Upper lobe of right lung (tissue), 1 donor: ENCODE measurements at regions not wholly inside any gene's neighbourhood (a gene's known extent, or its start where the extent isn't known, plus 50 kb on each side); places are given as distances from the start of the nearest gene placed in this dataset.

Experiments
- ATAC-seq: fragments of 200-7000 bp; cut with Tn5 transposase; one replicate; pipeline ENCODE4 v1.9.1; 2020; ENCODE audit warnings: mild to moderate bottlenecking, moderate library complexity
- DNase-seq: peaks from one replicate; pipeline ENCODE4 v3.0.0-alpha.2; 2020
- H3K27ac ChIP-seq: fragments of 200-600 bp; one replicate; pipeline ENCODE4 v1.8.0; 2022
- H3K27me3 ChIP-seq: fragments of 200-600 bp; one replicate; pipeline ENCODE4 v1.8.0; 2022; ENCODE audit warnings: mild to moderate bottlenecking
- H3K36me3 ChIP-seq: fragments of 200-600 bp; one replicate; pipeline ENCODE4 v1.8.0; 2022
- H3K4me1 ChIP-seq: fragments of 200-600 bp; one replicate; pipeline ENCODE4 v1.8.0; 2022
- H3K4me3 ChIP-seq: fragments of 200-600 bp; one replicate; pipeline ENCODE4 v1.8.0; 2022; ENCODE audit warnings: mild to moderate bottlenecking
- H3K9me3 ChIP-seq: fragments of 200-600 bp; one replicate; pipeline ENCODE4 v1.8.0; 2022
- intact Hi-C: fragments of 100-400 bp; cut with DNase I; formaldehyde crosslinking; loops from one replicate; pipeline ENCODE4 v1.11.0; 2022
- TF ChIP-seq, protein P1 (sequence below): fragments of 200-600 bp; IDR thresholded peaks from one replicate; pipeline ENCODE4 v1.8.0; 2022; ENCODE audit warnings: antibody characterized with exemption
- donor health status: DM: no; HTN: yes; CAD: no; lungs with severe emphysema.

DNA sequence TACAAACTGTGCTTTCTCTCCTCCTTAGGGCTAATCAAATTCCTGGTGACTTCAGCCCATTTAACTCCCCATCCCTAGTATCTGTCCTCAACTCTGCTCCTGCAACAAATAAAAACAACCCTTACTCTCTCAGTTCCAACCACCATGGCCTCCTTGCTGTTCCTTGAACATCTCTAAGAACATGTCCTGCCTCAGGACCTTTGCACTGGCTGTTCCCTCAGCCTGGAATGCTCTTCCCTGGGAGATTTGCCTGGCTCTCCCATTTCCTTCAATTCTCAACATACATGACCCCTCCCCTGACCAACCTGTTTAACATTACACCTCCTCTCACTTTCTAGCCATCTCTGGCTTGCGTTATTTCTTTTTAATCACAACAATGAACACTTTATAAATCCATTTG, 170.5 kb downstream of the PTPN11 start:
- Histone ChIP-seq H3K9me3 (no peaks in the 10 kb centered on the region), H3K27me3 (no peaks in the 10 kb centered on the region), H3K4me3 (no peak overlapping the region), H3K27ac (no peak overlapping the region), H3K4me1 (no peaks in the 10 kb centered on the region), H3K36me3 (no peaks in the 10 kb centered on the region)
- DNase-seq (no peak), ATAC-seq (no peak)
- intact Hi-C loops, result no loop called here
- TF ChIP-seq, protein P1, sequence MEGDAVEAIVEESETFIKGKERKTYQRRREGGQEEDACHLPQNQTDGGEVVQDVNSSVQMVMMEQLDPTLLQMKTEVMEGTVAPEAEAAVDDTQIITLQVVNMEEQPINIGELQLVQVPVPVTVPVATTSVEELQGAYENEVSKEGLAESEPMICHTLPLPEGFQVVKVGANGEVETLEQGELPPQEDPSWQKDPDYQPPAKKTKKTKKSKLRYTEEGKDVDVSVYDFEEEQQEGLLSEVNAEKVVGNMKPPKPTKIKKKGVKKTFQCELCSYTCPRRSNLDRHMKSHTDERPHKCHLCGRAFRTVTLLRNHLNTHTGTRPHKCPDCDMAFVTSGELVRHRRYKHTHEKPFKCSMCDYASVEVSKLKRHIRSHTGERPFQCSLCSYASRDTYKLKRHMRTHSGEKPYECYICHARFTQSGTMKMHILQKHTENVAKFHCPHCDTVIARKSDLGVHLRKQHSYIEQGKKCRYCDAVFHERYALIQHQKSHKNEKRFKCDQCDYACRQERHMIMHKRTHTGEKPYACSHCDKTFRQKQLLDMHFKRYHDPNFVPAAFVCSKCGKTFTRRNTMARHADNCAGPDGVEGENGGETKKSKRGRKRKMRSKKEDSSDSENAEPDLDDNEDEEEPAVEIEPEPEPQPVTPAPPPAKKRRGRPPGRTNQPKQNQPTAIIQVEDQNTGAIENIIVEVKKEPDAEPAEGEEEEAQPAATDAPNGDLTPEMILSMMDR, result no peak

DNA sequence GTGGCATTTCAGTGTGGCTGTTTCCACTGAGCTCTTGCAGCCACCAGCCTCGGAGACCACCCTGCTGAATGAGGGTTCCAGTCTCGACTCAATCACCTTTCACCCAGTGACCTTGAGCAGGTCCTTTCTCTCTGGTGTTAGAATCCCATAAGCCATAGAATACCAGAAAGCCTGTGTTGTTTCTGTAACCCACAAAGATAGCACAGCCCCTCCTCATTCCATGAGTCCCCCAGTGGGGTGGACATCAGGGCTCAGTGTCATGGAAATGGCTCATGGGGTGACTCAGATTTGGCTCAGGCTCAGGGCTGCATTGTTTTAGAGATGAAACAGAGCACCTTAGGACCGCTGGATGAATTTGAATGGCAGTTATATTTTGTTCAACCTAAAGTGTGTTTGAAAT, 171.5 kb downstream of the PTPN11 start:
- H3K9me3 ChIP-seq, result no peaks in the 10 kb centered on the region
- intact Hi-C loops, result no loop called here
- no peaks in the 10 kb centered on the region for H3K4me1 ChIP-seq
- ATAC-seq (no peak), DNase-seq (no peak)
- no peak overlapping the region for H3K27ac ChIP-seq
- H3K4me3 ChIP-seq, result no peak overlapping the region
- no peaks in the 10 kb centered on the region for H3K36me3 ChIP-seq
- no peaks in the 10 kb centered on the region for H3K27me3 ChIP-seq
- TF ChIP-seq, protein P1, result no peak

DNA sequence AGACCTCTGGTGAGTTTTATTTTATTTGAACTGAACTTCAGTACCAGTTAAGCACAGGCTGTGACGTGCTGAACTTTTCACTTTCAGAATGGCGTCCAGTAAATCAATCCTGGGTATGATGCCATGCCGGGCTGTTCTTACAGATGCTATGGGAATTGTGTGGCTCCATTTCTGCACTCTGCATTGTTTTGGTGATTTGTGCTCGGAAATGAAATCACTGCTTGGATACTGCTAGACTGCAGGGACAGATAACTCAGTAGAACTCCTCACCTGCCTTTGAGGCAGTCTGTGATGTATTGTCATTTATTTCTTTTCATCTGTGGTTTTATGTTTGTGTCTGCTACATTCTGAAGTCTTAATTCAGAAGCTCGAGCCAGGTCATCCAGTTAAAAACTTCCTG, 172.7 kb downstream of the PTPN11 start:
- no peaks in the 10 kb centered on the region for H3K9me3 ChIP-seq

DNA sequence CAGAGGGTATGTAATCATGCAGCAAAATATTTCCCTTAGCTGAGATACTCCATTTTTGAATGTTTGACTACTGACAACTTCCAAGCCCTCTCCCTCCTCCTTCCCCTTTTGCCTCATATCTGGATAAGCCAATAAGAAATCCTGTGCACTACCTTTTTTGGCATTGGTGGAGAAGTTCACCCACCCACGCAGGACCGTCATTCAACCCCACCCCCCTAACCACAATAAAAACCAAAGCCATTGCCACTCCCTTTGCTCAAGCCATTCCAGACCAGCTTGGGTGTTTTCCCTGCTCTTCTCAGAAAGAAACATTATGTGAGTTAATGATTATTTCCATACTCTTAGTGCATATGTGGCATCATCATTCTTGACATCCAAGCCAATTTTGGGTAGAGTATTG, 176.7 kb downstream of the PTPN11 start:
- TF ChIP-seq, protein P1, result no peak
- intact Hi-C loops, result no loop called here
- no peak for DNase-seq
- Histone ChIP-seq H3K4me3 (no peak overlapping the region), H3K27me3 (no peaks in the 10 kb centered on the region), H3K27ac (no peak overlapping the region), H3K9me3 (no peaks in the 10 kb centered on the region), H3K4me1 (no peaks in the 10 kb centered on the region), H3K36me3 (no peaks in the 10 kb centered on the region)
- ATAC-seq, result no peak

More for the DNA sequence above, 172.7 kb downstream of the PTPN11 start:
- ATAC-seq (no peak), DNase-seq (no peak)
- intact Hi-C loops, result no loop called here
- H3K27me3 ChIP-seq, result no peaks in the 10 kb centered on the region
- H3K36me3 ChIP-seq, result no peaks in the 10 kb centered on the region
- TF ChIP-seq, protein P1, result no peak
- no peak overlapping the region for H3K4me3 ChIP-seq
- H3K4me1 ChIP-seq, result no peaks in the 10 kb centered on the region
- H3K27ac ChIP-seq, result no peak overlapping the region

DNA sequence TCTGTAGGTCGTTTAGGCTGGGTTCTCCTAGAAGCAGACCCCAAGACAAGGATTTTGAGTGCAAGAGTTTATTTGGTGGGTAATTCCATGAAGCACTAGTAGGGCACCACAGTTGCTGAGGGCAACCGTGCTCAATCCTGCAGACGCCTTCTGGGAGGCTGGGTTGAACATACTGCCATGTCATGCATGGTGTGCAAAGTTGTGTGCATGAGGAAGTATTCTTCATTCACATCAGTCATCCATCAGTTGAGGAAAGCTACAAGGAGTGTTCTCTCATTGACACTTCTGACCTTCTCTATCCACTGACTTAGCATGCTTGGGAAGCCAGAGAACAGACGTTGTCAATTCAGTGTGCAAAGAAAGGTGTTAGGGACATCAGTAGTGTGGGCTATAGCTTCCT, 179.2 kb downstream of the PTPN11 start:
- Histone ChIP-seq H3K4me1 (no peaks in the 10 kb centered on the region), H3K36me3 (no peaks in the 10 kb centered on the region), H3K27me3 (no peaks in the 10 kb centered on the region), H3K4me3 (no peak overlapping the region), H3K9me3 (no peaks in the 10 kb centered on the region), H3K27ac (no peak overlapping the region)
- intact Hi-C loops, result no loop called here
- no peak for DNase-seq
- TF ChIP-seq, protein P1, result no peak
- ATAC-seq, result no peak

DNA sequence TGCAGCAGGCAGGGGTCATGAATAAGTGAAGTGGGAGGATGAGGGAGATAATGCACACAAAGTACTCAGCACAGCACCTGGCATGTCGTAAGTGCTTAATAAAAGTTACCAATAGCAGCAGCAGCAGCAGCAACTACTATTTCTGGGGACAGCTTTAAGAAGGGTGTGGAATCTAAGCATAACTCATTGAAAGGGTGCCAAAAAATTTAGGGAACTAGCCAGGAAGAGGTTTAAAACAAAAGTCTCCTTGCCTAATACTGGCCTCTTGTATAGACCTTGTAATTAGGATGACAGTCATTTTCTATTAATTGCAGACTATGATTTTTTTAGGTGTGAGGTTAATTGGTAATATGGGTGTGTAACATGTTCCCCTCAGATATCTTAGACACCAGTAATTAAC, 179.9 kb downstream of the PTPN11 start:
- TF ChIP-seq, protein P1, result no peak
- H3K4me1 ChIP-seq, result no peaks in the 10 kb centered on the region
- ATAC-seq, result peak; percentile 34
- intact Hi-C loops, result no loop called here
- no peak overlapping the region for H3K27ac ChIP-seq
- no peak overlapping the region for H3K4me3 ChIP-seq
- H3K9me3 ChIP-seq, result no peaks in the 10 kb centered on the region
- no peak for DNase-seq
- H3K27me3 ChIP-seq, result no peaks in the 10 kb centered on the region
- no peaks in the 10 kb centered on the region for H3K36me3 ChIP-seq
